H1 (cell line): ENCODE measurements at regions not wholly inside any gene's neighbourhood (a gene's known extent, or its start where the extent isn't known, plus 50 kb on each side); places are given as distances from the start of the nearest gene placed in this dataset.

ENCODE experiments used
- BCL11A ChIP-seq, 2 experiments: IDR thresholded peaks; one replicate each; pipeline ENCODE4 v1.6.1; 2011; ENCODE audit warnings: low read depth in 2 of 2, low read length in 2 of 2, mild to moderate bottlenecking in 2 of 2
- CEBPB ChIP-seq: IDR thresholded peaks from 2 replicates; pipeline ENCODE4 v1.6.1; 2012; ENCODE audit warnings: low read depth, low read length
- POLR2A ChIP-seq, 2 experiments: IDR thresholded peaks; 1 replicate in 1 of 2; 2 replicates in 1 of 2; pipeline ENCODE4 v1.6.1; 2011; ENCODE audit warnings: low read depth in 2 of 2, low read length in 2 of 2, mild to moderate bottlenecking in 2 of 2; ENCODE audit errors: control extremely low read depth in 1 of 2
- SRF ChIP-seq: IDR thresholded peaks from 2 replicates; pipeline ENCODE4 v1.6.1; 2011; ENCODE audit warnings: mild to moderate bottlenecking, low read depth, low read length, moderate library complexity
- TF ChIP-seq, protein P1 (sequence below), 3 experiments: IDR thresholded peaks; 1 replicate in 2 of 3; 2 replicates in 1 of 3; pipeline versions ENCODE4 v1.5.1 to v1.6.1; 2011; ENCODE audit warnings: low read length in 3 of 3, mild to moderate bottlenecking in 3 of 3, inconsistent platforms in 2 of 3, low read depth in 1 of 3, moderate library complexity in 1 of 3; ENCODE audit not compliant: insufficient read depth in 1 of 3; ENCODE audit errors: control extremely low read depth in 1 of 3

DNA sequence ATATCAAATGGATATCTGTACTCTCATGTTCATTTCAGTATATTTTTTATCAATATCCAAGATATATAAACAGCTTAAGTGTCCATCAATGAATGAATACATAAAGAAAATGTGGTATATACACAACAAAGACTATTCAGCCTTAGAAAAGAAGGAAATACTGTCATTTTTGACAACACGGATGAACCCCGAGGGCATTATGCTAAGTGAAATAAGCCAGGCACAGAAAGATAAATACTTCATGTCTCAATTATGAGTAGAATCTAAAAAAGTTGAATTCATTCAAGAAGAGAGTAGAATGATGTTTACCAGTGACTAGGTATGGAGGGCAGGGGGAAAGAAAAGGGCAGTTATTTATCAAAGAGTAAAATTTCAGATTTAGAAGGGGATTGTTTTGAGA lies 949.8 kb upstream of the TYRP1 start:
- TF ChIP-seq SRF: no peak
- no peak for TF ChIP-seq BCL11A (IDR thresholded peaks at IDR 0.05; ENCODE audit: low read depth in 2 of 2, low read length in 2 of 2)
- TF ChIP-seq, protein P1, sequence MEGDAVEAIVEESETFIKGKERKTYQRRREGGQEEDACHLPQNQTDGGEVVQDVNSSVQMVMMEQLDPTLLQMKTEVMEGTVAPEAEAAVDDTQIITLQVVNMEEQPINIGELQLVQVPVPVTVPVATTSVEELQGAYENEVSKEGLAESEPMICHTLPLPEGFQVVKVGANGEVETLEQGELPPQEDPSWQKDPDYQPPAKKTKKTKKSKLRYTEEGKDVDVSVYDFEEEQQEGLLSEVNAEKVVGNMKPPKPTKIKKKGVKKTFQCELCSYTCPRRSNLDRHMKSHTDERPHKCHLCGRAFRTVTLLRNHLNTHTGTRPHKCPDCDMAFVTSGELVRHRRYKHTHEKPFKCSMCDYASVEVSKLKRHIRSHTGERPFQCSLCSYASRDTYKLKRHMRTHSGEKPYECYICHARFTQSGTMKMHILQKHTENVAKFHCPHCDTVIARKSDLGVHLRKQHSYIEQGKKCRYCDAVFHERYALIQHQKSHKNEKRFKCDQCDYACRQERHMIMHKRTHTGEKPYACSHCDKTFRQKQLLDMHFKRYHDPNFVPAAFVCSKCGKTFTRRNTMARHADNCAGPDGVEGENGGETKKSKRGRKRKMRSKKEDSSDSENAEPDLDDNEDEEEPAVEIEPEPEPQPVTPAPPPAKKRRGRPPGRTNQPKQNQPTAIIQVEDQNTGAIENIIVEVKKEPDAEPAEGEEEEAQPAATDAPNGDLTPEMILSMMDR (IDR thresholded peaks at IDR 0.05; ENCODE audit: control extremely low read depth in 1 of 3, insufficient read depth in 1 of 3, low read depth in 1 of 3, low read length in 3 of 3): no peak
- TF ChIP-seq CEBPB: no peak
- no peak for TF ChIP-seq POLR2A (IDR thresholded peaks at IDR 0.05; ENCODE audit: control extremely low read depth in 1 of 2, low read depth in 2 of 2, low read length in 2 of 2)
